ENCODE measurements at regions not wholly inside any gene's neighbourhood (a gene's known extent, or its start where the extent isn't known, plus 50 kb on each side); places are given as distances from the start of the nearest gene placed in this dataset.

GRCh38 chr3:29145360-29145759, 135.5 kb upstream of the RBMS3 start:
- TF ChIP-seq CTCF (conservative IDR thresholded peaks at IDR 0.05) = no peak
- peaks cover 10% of the 10 kb centered on the region for H3K9me3 Mint-ChIP-seq
- no peaks in the 10 kb centered on the region for H3K36me3 Mint-ChIP-seq (ENCODE audit: low read depth)
- DNase-seq (ENCODE audit: low read depth, low spot score) = no peak
- no peaks in the 10 kb centered on the region for H3K27me3 Mint-ChIP-seq (ENCODE audit: low read depth)
- H3K27ac Mint-ChIP-seq (ENCODE audit: unreplicated experiment) = no peak overlapping the region
- peaks cover 17% of the 10 kb centered on the region for H3K4me1 Mint-ChIP-seq
- H3K4me3 Mint-ChIP-seq = no peak overlapping the region

- peaks cover 6% of the 10 kb centered on the region for H3K9me3 Mint-ChIP-seq
- peak; percentile 17 for DNase-seq (ENCODE audit: low read depth, low spot score)
These were observed 128.5 kb upstream of the RBMS3 start for GRCh38 chr3:29152379-29152778.

GRCh38 chr3:29153811-29154210, 127.1 kb upstream of the RBMS3 start:
- Mint-ChIP-seq H3K4me1 (peaks cover 52% of the 10 kb centered on the region), H3K36me3 (ENCODE audit: low read depth) (no peaks in the 10 kb centered on the region), H3K27ac (ENCODE audit: unreplicated experiment) (no peak overlapping the region), H3K27me3 (ENCODE audit: low read depth) (no peaks in the 10 kb centered on the region), H3K9me3 (no peaks in the 10 kb centered on the region), H3K4me3 (no peak overlapping the region)
- no peak for DNase-seq (ENCODE audit: low read depth, low spot score)
- TF ChIP-seq CTCF (conservative IDR thresholded peaks at IDR 0.05) = no peak

More at GRCh38 chr3:29152379-29152778, 128.5 kb upstream of the RBMS3 start:
- Mint-ChIP-seq H3K4me3 (no peak overlapping the region), H3K27me3 (ENCODE audit: low read depth) (no peaks in the 10 kb centered on the region), H3K27ac (ENCODE audit: unreplicated experiment) (no peak overlapping the region), H3K4me1 (peaks cover 49% of the 10 kb centered on the region), H3K36me3 (ENCODE audit: low read depth) (no peaks in the 10 kb centered on the region)
- TF ChIP-seq CTCF (conservative IDR thresholded peaks at IDR 0.05) = no peak

GRCh38 chr3:29156086-29156715, 124.7 kb upstream of the RBMS3 start:
- Mint-ChIP-seq H3K27me3 (ENCODE audit: low read depth) (no peaks in the 10 kb centered on the region), H3K4me1 (peaks cover 44% of the 10 kb centered on the region), H3K27ac (ENCODE audit: unreplicated experiment) (peak overlapping the region; percentile 91), H3K36me3 (ENCODE audit: low read depth) (peaks cover 1% of the 10 kb centered on the region), H3K9me3 (peaks cover 1% of the 10 kb centered on the region), H3K4me3 (peak overlapping the region; percentile 3)
- TF ChIP-seq CTCF (conservative IDR thresholded peaks at IDR 0.05) = no peak
- no peak for DNase-seq (ENCODE audit: low read depth, low spot score)

GRCh38 chr3:29164825-29165224, 116.0 kb upstream of the RBMS3 start:
- no peak for DNase-seq (ENCODE audit: low read depth, low spot score)
- Mint-ChIP-seq H3K4me1 (peaks cover 11% of the 10 kb centered on the region), H3K9me3 (peaks cover 18% of the 10 kb centered on the region), H3K4me3 (no peak overlapping the region), H3K27ac (ENCODE audit: unreplicated experiment) (no peak overlapping the region), H3K36me3 (ENCODE audit: low read depth) (peaks cover 5% of the 10 kb centered on the region), H3K27me3 (ENCODE audit: low read depth) (no peaks in the 10 kb centered on the region)
- TF ChIP-seq CTCF (conservative IDR thresholded peaks at IDR 0.05) = no peak
